Central memory CD8-positive, alpha-beta T cell (primary cell): ENCODE measurements at regions not wholly inside any gene's neighbourhood (a gene's known extent, or its start where the extent isn't known, plus 50 kb on each side); places are given as distances from the start of the nearest gene placed in this dataset.

Experiments
- ATAC-seq: fragments of 150-1000 bp; cut with Tn5 transposase; replicated peaks from 2 replicates; pipeline ENCODE4 v1.10.0; 2022; ENCODE audit warnings: mild to moderate bottlenecking, moderate FRiP score, moderate number of reproducible peaks; ENCODE audit not compliant: poor library complexity, severe bottlenecking; ENCODE audit errors: extremely low read depth
- DNase-seq, 2 donors: peaks; one replicate each; pipeline ENCODE4 v3.0.0; 2021; ENCODE audit warnings: low spot score in 2 of 2
- H3K27ac Mint-ChIP-seq: one replicate; pipeline ENCODE4 v1.8.0; 2022; ENCODE audit warnings: low read depth, mild to moderate bottlenecking, moderate library complexity, mixed read lengths
- H3K27me3 Mint-ChIP-seq: one replicate; pipeline ENCODE4 v1.8.0; 2022; ENCODE audit warnings: mixed read lengths
- H3K36me3 Mint-ChIP-seq: one replicate; pipeline ENCODE4 v1.8.0; 2022; ENCODE audit warnings: mild to moderate bottlenecking, moderate library complexity, mixed read lengths; ENCODE audit not compliant: insufficient read depth
- H3K4me1 Mint-ChIP-seq: one replicate; pipeline ENCODE4 v1.8.0; 2022; ENCODE audit warnings: mixed read lengths
- H3K4me3 Mint-ChIP-seq: one replicate; pipeline ENCODE4 v1.8.0; 2022; ENCODE audit warnings: mild to moderate bottlenecking, moderate library complexity, mixed read lengths
- H3K9me3 Mint-ChIP-seq: one replicate; pipeline ENCODE4 v1.8.0; 2022; ENCODE audit warnings: mixed read lengths

GRCh38 chr13:109650861-109651260, 135.5 kb downstream of the IRS2 start:
- no peaks in the 10 kb centered on the region for H3K27me3 Mint-ChIP-seq

GRCh38 chr13:109649713-109650112, 136.7 kb downstream of the IRS2 start:
- Mint-ChIP-seq H3K27me3 (no peaks in the 10 kb centered on the region), H3K36me3 (no peaks in the 10 kb centered on the region), H3K27ac (no peak overlapping the region), H3K4me3 (no peak overlapping the region), H3K9me3 (peaks cover 14% of the 10 kb centered on the region), H3K4me1 (no peaks in the 10 kb centered on the region)
- ATAC-seq (no peak), DNase-seq (no peak)

More at GRCh38 chr13:109650861-109651260, 135.5 kb downstream of the IRS2 start:
- no peak overlapping the region for H3K4me3 Mint-ChIP-seq
- ATAC-seq (no peak), DNase-seq (no peak)
- peaks cover 11% of the 10 kb centered on the region for H3K9me3 Mint-ChIP-seq
- H3K27ac Mint-ChIP-seq: no peak overlapping the region
- no peaks in the 10 kb centered on the region for H3K36me3 Mint-ChIP-seq
- no peaks in the 10 kb centered on the region for H3K4me1 Mint-ChIP-seq

GRCh38 chr13:109647699-109648098, 138.7 kb downstream of the IRS2 start:
- Mint-ChIP-seq H3K4me3 (no peak overlapping the region), H3K9me3 (peaks cover 18% of the 10 kb centered on the region)

GRCh38 chr13:109647053-109647452, 139.3 kb downstream of the IRS2 start:
- Mint-ChIP-seq H3K27me3 (no peaks in the 10 kb centered on the region), H3K4me1 (no peaks in the 10 kb centered on the region), H3K4me3 (no peak overlapping the region), H3K36me3 (no peaks in the 10 kb centered on the region), H3K9me3 (peaks cover 18% of the 10 kb centered on the region), H3K27ac (no peak overlapping the region)
- ATAC-seq: no peak
- DNase-seq: no peak

More at GRCh38 chr13:109647699-109648098, 138.7 kb downstream of the IRS2 start:
- no peak overlapping the region for H3K27ac Mint-ChIP-seq
- no peaks in the 10 kb centered on the region for H3K27me3 Mint-ChIP-seq
- H3K4me1 Mint-ChIP-seq: no peaks in the 10 kb centered on the region
- no peak for DNase-seq
- no peak for ATAC-seq
- H3K36me3 Mint-ChIP-seq: no peaks in the 10 kb centered on the region

GRCh38 chr13:109646423-109646822, 140.0 kb downstream of the IRS2 start:
- no peaks in the 10 kb centered on the region for H3K27me3 Mint-ChIP-seq
- no peak overlapping the region for H3K27ac Mint-ChIP-seq
- no peak for DNase-seq
- H3K4me3 Mint-ChIP-seq: no peak overlapping the region
- H3K36me3 Mint-ChIP-seq: no peaks in the 10 kb centered on the region
- H3K4me1 Mint-ChIP-seq: no peaks in the 10 kb centered on the region
- ATAC-seq: no peak
- H3K9me3 Mint-ChIP-seq: peaks cover 18% of the 10 kb centered on the region

- Mint-ChIP-seq H3K9me3 (peaks cover 21% of the 10 kb centered on the region), H3K27ac (no peak overlapping the region), H3K27me3 (no peaks in the 10 kb centered on the region), H3K4me3 (no peak overlapping the region), H3K4me1 (no peaks in the 10 kb centered on the region), H3K36me3 (no peaks in the 10 kb centered on the region)
- DNase-seq: no peak
- no peak for ATAC-seq
Measured at GRCh38 chr13:109645831-109646230, 140.6 kb downstream of the IRS2 start.

- H3K27ac Mint-ChIP-seq: no peak overlapping the region
- H3K27me3 Mint-ChIP-seq: no peaks in the 10 kb centered on the region
- ATAC-seq (no peak), DNase-seq (no peak)
- no peaks in the 10 kb centered on the region for H3K36me3 Mint-ChIP-seq
- H3K4me1 Mint-ChIP-seq: no peaks in the 10 kb centered on the region
- H3K4me3 Mint-ChIP-seq: no peak overlapping the region
- H3K9me3 Mint-ChIP-seq: peaks cover 23% of the 10 kb centered on the region
Measured at GRCh38 chr13:109644956-109645355, 141.4 kb downstream of the IRS2 start.

GRCh38 chr13:109644069-109644750, 142.2 kb downstream of the IRS2 start:
- no peaks in the 10 kb centered on the region for H3K27me3 Mint-ChIP-seq
- ATAC-seq (no peak), DNase-seq (no peak)
- H3K27ac Mint-ChIP-seq: no peak overlapping the region
- peaks cover 23% of the 10 kb centered on the region for H3K9me3 Mint-ChIP-seq
- no peak overlapping the region for H3K4me3 Mint-ChIP-seq
- H3K4me1 Mint-ChIP-seq: no peaks in the 10 kb centered on the region
- no peaks in the 10 kb centered on the region for H3K36me3 Mint-ChIP-seq

GRCh38 chr13:109642358-109642757, 144.0 kb downstream of the IRS2 start:
- no peak for ATAC-seq
- no peaks in the 10 kb centered on the region for H3K27me3 Mint-ChIP-seq
- no peaks in the 10 kb centered on the region for H3K36me3 Mint-ChIP-seq
- H3K27ac Mint-ChIP-seq: no peak overlapping the region
- peaks cover 23% of the 10 kb centered on the region for H3K9me3 Mint-ChIP-seq
- no peak overlapping the region for H3K4me3 Mint-ChIP-seq
- no peaks in the 10 kb centered on the region for H3K4me1 Mint-ChIP-seq
- no peak for DNase-seq

- no peak for ATAC-seq
Measured at GRCh38 chr13:109636736-109637135, 149.6 kb downstream of the IRS2 start.

GRCh38 chr13:109631069-109631468, 155.3 kb downstream of the IRS2 start:
- H3K4me3 Mint-ChIP-seq: no peak overlapping the region

More at GRCh38 chr13:109636736-109637135, 149.6 kb downstream of the IRS2 start:
- H3K27me3 Mint-ChIP-seq: no peaks in the 10 kb centered on the region
- peaks cover 19% of the 10 kb centered on the region for H3K9me3 Mint-ChIP-seq
- H3K36me3 Mint-ChIP-seq: no peaks in the 10 kb centered on the region
- no peak for DNase-seq
- H3K27ac Mint-ChIP-seq: no peak overlapping the region
- no peak overlapping the region for H3K4me3 Mint-ChIP-seq
- no peaks in the 10 kb centered on the region for H3K4me1 Mint-ChIP-seq

GRCh38 chr13:109630271-109630670, 156.1 kb downstream of the IRS2 start:
- Mint-ChIP-seq H3K36me3 (no peaks in the 10 kb centered on the region), H3K27ac (no peak overlapping the region), H3K4me1 (no peaks in the 10 kb centered on the region), H3K27me3 (no peaks in the 10 kb centered on the region), H3K9me3 (peaks cover 30% of the 10 kb centered on the region), H3K4me3 (no peak overlapping the region)
- no peak for ATAC-seq
- DNase-seq: no peak

More at GRCh38 chr13:109631069-109631468, 155.3 kb downstream of the IRS2 start:
- Mint-ChIP-seq H3K27me3 (no peaks in the 10 kb centered on the region), H3K27ac (no peak overlapping the region), H3K4me1 (no peaks in the 10 kb centered on the region), H3K36me3 (no peaks in the 10 kb centered on the region), H3K9me3 (peaks cover 32% of the 10 kb centered on the region)
- no peak for ATAC-seq
- DNase-seq: no peak

- Mint-ChIP-seq H3K36me3 (no peaks in the 10 kb centered on the region), H3K27me3 (no peaks in the 10 kb centered on the region), H3K4me3 (no peak overlapping the region), H3K4me1 (no peaks in the 10 kb centered on the region), H3K9me3 (peaks cover 25% of the 10 kb centered on the region), H3K27ac (no peak overlapping the region)
- DNase-seq (no peak), ATAC-seq (no peak)
Measured at GRCh38 chr13:109629737-109630136, 156.6 kb downstream of the IRS2 start.
